Neural cell (in vitro differentiated cells): ENCODE measurements at regions not wholly inside any gene's neighbourhood (a gene's known extent, or its start where the extent isn't known, plus 50 kb on each side); places are given as distances from the start of the nearest gene placed in this dataset.

Experiments
- CTCF ChIP-seq: fragments of 450-650 bp; IDR thresholded peaks from 2 replicates; pipeline ENCODE4 v1.5.1; 2014; ENCODE audit warnings: antibody characterized with exemption, mild to moderate bottlenecking, moderate library complexity; ENCODE audit not compliant: poor library complexity, severe bottlenecking
- EP300 ChIP-seq: fragments of 450-650 bp; conservative IDR thresholded peaks from 2 replicates; pipeline ENCODE4 v1.6.1; 2014; ENCODE audit warnings: antibody characterized with exemption, mild to moderate bottlenecking, moderate library complexity; ENCODE audit not compliant: poor library complexity, severe bottlenecking
- EZH2 ChIP-seq: fragments of 200-600, 300-800 bp; shearing (Covaris generic), sonication (generic); IDR thresholded peaks from 2 replicates; pipeline ENCODE4 v1.6.1; 2014; ENCODE audit warnings: antibody characterized with exemption, low read length, borderline replicate concordance, mild to moderate bottlenecking; ENCODE audit not compliant: insufficient read depth, poor library complexity, severe bottlenecking
- MXI1 ChIP-seq: fragments of 450-650 bp; conservative IDR thresholded peaks from 2 replicates; pipeline ENCODE4 v1.6.1; 2014; ENCODE audit warnings: antibody characterized with exemption, mild to moderate bottlenecking; ENCODE audit not compliant: poor library complexity, severe bottlenecking
- POLR2AphosphoS5 ChIP-seq: IDR thresholded peaks from 2 replicates; pipeline ENCODE4 v1.6.1; 2012
- RAD21 ChIP-seq: fragments of 450-650 bp; conservative IDR thresholded peaks from 2 replicates; pipeline ENCODE4 v1.6.1; 2014; ENCODE audit warnings: antibody characterized with exemption, mild to moderate bottlenecking, moderate library complexity
- REST ChIP-seq: IDR thresholded peaks from 2 replicates; pipeline ENCODE4 v1.6.1; 2012; ENCODE audit warnings: borderline replicate concordance
- SMC3 ChIP-seq: fragments of 450-650 bp; conservative IDR thresholded peaks from 2 replicates; pipeline ENCODE4 v1.6.1; 2014; ENCODE audit warnings: antibody characterized with exemption, mild to moderate bottlenecking, moderate library complexity; ENCODE audit not compliant: poor library complexity
- TAF1 ChIP-seq: IDR thresholded peaks from 2 replicates; pipeline ENCODE4 v1.6.1; 2012; ENCODE audit warnings: low read depth

- TF ChIP-seq CTCF: no peak
- no peak for TF ChIP-seq MXI1
- no peak for TF ChIP-seq RAD21
- TF ChIP-seq POLR2AphosphoS5: no peak
- TF ChIP-seq EP300: no peak
- TF ChIP-seq SMC3: no peak
- no peak for TF ChIP-seq EZH2
- TF ChIP-seq TAF1: no peak
- no peak for TF ChIP-seq REST
Observed at GRCh38 chr12:29945904-29946303, 162.2 kb upstream of the TMTC1 start.
